GM12872 (cell line): ENCODE measurements at regions not wholly inside any gene's neighbourhood (a gene's known extent, or its start where the extent isn't known, plus 50 kb on each side); places are given as distances from the start of the nearest gene placed in this dataset.

Experiments
- TF ChIP-seq, protein P1 (sequence below): IDR thresholded peaks from 3 replicates; pipeline ENCODE4 v1.5.1; 2011; ENCODE audit warnings: low read depth, mild to moderate bottlenecking, low read length, moderate library complexity; ENCODE audit not compliant: insufficient read depth

DNA sequence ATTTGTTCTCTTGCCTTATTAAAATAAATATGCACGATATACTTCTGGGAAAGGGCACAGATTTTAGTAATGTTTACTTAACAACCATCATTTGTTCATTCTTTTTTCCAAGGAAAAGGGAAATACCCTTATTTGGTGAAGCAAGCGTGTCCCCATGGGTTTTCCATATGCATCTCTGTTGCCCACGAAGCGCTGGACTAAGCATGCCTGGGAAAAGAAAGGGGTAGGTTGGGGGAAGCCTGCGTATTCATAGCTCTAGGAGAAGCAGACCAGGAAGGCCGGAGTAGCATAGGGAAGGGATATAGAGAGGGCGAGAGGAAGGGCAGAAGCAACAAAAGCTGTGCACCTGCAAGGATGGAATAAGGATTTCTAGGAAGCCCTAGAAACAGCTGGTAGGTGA, 61.8 kb upstream of the ACO1 start:
- TF ChIP-seq, protein P1, sequence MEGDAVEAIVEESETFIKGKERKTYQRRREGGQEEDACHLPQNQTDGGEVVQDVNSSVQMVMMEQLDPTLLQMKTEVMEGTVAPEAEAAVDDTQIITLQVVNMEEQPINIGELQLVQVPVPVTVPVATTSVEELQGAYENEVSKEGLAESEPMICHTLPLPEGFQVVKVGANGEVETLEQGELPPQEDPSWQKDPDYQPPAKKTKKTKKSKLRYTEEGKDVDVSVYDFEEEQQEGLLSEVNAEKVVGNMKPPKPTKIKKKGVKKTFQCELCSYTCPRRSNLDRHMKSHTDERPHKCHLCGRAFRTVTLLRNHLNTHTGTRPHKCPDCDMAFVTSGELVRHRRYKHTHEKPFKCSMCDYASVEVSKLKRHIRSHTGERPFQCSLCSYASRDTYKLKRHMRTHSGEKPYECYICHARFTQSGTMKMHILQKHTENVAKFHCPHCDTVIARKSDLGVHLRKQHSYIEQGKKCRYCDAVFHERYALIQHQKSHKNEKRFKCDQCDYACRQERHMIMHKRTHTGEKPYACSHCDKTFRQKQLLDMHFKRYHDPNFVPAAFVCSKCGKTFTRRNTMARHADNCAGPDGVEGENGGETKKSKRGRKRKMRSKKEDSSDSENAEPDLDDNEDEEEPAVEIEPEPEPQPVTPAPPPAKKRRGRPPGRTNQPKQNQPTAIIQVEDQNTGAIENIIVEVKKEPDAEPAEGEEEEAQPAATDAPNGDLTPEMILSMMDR = no peak

DNA sequence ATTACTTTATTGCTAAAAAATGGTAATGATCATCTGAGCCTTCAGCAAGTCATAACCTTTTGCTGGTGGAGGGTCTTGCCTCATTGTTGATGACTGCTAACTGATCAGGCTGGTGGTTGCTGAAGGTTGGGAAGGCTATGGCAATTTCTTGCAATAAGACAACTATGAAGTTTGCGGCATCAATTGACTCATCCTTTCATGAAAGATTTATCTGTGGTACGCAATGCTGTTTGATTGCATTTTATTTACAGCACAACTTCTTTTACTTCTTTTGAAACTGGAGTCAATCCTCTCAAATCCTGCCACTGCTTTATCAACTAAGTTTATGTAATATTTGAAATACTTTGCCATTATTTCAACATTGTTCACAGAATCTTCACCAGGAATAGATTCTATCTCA, 58.3 kb upstream of the ACO1 start:
- TF ChIP-seq, protein P1 = no peak

DNA sequence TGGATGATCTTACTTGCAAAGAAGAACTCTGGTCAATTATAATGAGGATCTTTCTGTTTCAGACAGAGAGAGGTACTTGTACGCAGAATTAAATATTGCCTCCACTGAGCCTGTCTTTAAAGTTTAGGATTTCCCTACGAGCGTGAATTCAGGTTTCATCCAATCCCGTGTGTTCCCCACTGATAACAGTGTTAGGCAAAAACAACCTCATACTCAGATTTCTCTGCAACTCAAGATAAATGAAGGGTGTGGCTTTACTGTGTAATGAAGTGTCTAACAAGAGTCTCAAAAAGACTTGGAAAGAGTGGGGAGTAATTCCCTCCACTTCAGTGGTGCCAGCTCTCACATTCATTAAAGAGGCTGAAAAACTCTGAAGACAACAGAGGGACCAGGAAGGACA, 53.2 kb upstream of the ACO1 start:
- TF ChIP-seq, protein P1 = no peak

DNA sequence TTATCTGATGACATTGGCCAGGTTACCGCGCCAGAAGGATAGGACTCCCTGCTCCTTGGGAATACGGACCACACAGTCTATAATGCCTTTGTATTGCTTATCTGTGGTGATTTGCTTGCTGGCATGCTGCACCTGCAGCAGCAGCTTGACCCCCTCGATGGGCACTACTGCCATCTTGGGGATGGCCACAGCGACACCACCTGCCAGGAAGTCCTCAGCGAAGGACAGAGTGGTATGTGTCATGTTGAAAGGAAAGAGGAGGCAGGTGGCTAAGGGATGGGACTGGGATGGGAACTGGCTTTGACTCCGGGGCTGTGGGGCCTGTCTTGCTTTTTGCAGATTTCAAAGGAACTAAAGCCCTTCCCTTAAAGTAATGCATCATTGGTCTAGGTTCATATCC, 50.3 kb upstream of the ACO1 start:
- TF ChIP-seq, protein P1 = no peak
